SH-SY5Y (cell line): ENCODE measurements at regions not wholly inside any gene's neighbourhood (a gene's known extent, or its start where the extent isn't known, plus 50 kb on each side); places are given as distances from the start of the nearest gene placed in this dataset.

Experiments
- GATA2 ChIP-seq: IDR thresholded peaks from 2 replicates; pipeline ENCODE4 v1.6.1; 2011; ENCODE audit warnings: mild to moderate bottlenecking, low read depth, low read length
- GATA3 ChIP-seq: IDR thresholded peaks from 2 replicates; pipeline ENCODE4 v1.6.1; 2011; ENCODE audit warnings: low read depth, mild to moderate bottlenecking, low read length, moderate library complexity

GRCh38 chr16:77584205-77584859 lies 138.0 kb upstream of the NUDT7 start:
- no peak for TF ChIP-seq GATA2
- no peak for TF ChIP-seq GATA3
